Stimulated activated CD4-positive, alpha-beta T cell treated with anti-CD3 and anti-CD28 coated beads, Interleukin-1b, Interleukin-23, amount 100 ng/mL, for 48 hours (primary cell): ENCODE measurements at regions not wholly inside any gene's neighbourhood (a gene's known extent, or its start where the extent isn't known, plus 50 kb on each side); places are given as distances from the start of the nearest gene placed in this dataset.

Source experiments
- DNase-seq: peaks from one replicate; pipeline ENCODE4 v3.0.0-alpha.2; 2020

DNA sequence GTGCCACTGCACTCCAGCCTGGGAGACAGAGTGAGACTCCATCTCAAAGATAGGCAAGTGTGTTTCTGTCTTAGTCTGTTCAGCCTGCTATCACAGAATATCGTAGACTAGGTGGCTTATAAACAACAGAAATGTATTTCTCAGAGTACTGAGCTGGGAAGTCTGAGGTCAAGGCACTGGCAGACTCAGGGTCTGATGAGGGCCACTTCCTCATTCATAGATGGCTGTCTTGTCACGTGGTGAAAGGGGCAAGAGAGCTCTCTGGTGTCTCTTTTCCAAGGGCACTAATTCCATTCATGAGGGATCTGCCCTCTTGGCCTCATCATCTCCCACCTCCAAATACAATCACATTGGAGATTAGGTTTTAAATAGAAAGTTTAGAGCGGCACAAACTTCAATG lies 95.6 kb upstream of the PHACTR3 start:
- DNase-seq = no peak

GRCh38 chr20:59512651-59513050 lies 91.7 kb upstream of the PHACTR3 start:
- no peak for DNase-seq

DNA sequence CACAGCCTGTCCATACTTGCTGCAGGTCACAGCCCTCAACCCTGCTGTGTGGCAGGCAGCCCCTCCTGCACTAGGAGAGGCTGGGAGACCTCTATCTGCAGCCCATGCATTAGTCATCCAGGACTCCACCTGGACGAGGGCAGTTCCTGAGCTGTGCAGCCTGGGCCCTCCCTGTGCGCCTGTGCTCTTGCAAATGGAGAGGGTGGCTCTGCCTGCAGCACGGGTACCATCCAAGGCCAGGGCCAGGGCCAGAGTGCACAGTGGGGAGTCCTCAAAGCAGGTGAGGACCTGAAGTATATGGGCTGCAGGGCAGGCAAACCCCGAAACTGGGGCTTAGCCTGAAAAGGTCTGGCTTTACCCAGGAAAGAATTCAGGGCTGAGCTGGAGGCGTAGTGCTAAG lies 89.8 kb upstream of the PHACTR3 start:
- DNase-seq = no peak

- DNase-seq = peak; percentile 15
Observed at GRCh38 chr20:59515013-59515905, 89.1 kb upstream of the PHACTR3 start.

DNA sequence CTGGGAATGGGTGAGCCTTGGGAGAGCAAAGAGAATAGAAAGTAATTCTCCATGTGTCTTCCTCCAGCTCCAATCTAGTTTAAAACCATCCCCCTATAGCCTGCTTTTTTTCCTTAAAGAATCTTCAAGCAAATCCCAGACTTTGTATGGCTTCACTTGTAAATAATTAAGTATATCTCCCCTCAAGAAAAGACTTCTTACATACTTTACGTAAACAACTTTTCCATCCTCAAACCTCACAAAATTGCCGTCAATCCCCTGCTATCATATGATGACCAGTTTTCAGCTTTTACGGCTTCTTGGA lies 88.5 kb upstream of the PHACTR3 start:
- DNase-seq = no peak

- DNase-seq = peak; percentile 11
Observed at GRCh38 chr20:59518881-59519706, 85.2 kb upstream of the PHACTR3 start.

- no peak for DNase-seq
Observed at GRCh38 chr20:59519707-59520014, 84.7 kb upstream of the PHACTR3 start.

GRCh38 chr20:59520814-59521213 lies 83.5 kb upstream of the PHACTR3 start:
- DNase-seq = no peak

GRCh38 chr20:59525500-59526241 lies 78.7 kb upstream of the PHACTR3 start:
- DNase-seq = peak; percentile 20

DNA sequence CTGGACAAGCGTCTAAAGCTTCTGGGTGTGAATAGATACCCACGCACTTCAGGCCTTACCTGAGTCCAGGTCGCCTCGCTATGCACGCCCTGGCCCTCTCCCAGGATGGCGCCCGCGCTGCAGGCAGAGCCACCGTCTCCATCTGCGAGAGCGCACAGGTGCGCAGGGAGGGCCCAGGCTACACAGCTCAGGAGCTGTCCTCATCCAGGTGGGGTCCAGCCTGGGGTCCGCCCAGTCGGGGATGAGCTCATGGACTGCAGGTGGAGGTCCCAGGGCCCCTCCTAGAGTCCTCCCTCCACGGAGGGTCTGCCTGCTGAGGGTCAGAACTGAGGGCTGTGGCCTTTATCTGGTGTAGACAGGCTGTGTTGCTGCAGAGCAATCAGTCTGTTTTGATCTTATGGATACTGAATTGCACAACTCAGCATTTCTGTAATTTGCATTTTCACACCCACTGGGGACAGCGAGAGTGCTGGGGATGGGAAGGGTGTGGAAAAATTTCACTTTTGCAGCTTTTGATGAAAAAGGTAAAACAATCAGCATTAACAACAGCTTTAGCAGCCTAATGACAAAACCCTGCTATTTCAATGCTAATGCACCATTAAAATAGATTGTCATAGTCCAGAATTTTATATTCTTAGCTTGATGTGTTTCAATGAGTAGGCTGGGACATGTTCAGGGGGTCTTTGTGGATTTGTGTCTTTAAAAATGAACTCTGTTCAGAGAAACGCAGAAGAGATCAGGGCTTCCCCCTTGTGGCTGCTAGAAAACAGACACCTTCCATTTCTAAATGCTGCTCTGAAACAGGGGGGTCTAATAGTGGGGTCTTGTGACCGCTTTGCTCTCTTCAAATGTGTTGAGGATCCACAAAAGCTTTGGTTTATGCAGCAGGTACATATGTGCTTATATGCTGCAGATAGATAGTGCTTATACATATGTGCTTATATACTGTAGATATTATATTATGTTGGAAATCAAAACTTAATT lies 77.8 kb upstream of the PHACTR3 start:
- DNase-seq = no peak

DNA sequence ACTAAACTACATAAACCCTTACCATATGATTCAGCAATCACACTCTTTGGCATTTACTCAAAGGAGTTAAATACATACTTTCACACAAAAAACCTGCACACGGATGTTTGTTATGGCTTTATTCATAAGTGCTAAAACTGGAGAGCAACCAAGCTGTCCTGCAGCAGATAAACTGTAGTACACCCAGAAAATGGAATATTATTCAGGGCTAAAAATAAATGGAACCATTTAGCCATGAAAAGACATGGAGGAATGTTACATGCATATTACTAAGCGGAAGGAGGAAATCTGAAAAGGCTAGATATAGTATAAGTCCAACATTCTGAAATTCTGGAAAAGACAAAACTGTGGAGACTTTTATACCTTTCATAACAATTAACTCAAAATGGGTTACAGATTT lies 73.6 kb upstream of the PHACTR3 start:
- no peak for DNase-seq

DNA sequence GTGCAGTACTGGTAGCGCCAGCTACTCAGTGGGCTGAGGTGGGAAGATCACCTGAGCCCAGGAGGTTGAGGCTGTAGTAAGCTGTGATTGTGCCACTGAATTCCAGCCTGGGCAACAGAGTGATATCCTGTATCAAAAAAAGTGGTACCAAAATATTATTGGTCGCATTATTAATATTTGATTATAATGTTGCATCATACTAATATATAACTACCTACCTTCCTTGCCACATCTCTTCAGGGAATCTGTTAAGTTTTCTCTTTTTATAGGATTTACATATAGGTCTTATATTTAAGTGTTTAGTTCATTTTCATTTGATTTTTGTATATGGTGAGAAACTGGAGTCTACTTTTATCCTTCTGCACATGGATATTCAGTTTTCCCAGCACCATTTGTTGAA lies 66.3 kb upstream of the PHACTR3 start:
- no peak for DNase-seq

DNA sequence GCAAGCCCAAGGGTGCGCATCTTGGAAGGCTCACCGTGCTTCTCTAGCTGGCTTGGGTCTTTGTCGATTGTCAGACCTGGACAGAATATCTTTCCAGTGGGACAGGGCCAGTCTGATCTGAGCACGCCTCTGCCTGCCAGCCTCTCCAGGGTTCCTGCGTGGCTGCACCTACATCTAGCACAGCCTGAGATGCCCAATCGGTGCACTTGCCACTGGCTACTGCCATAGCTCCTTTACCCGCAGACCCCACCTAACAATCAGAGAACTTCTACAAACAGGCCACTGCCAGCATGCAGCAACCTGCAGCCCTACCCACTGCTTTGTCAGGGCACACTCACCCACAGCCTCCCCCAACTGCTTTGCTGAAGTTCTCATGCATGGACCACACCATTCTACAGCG lies 56.7 kb upstream of the PHACTR3 start:
- no peak for DNase-seq
